GM23338 (cell line): ENCODE measurements at regions not wholly inside any gene's neighbourhood (a gene's known extent, or its start where the extent isn't known, plus 50 kb on each side); places are given as distances from the start of the nearest gene placed in this dataset.

ENCODE experiments used
- ATAC-seq: fragments of 200-7000 bp; cut with Tn5 transposase; 3 replicates; pipeline ENCODE4 v1.9.1; 2020
- DNase-seq: peaks from one replicate; pipeline ENCODE4 v3.0.0-alpha.2; 2015; ENCODE audit warnings: low spot score
- H2AFZ ChIP-seq: fragments of 200-600 bp; sonication (generic); 2 replicates; pipeline ENCODE4 v1.8.0; 2016; ENCODE audit warnings: antibody characterized with exemption, mild to moderate bottlenecking, moderate library complexity
- H3F3A ChIP-seq: fragments of 200-600 bp; sonication (generic); replicated peaks from 2 replicates; pipeline ENCODE4 v1.8.0; 2017; ENCODE audit warnings: antibody characterized with exemption, mixed run types, low read depth
- H3K27ac ChIP-seq: fragments of 200-600 bp; sonication (generic); 2 replicates; pipeline ENCODE4 v1.6.1; 2016; ENCODE audit warnings: low read depth
- H3K27me3 ChIP-seq: fragments of 200-600 bp; sonication (generic); 2 replicates; pipeline ENCODE4 v1.8.0; 2016; ENCODE audit warnings: mild to moderate bottlenecking, mixed run types, moderate library complexity; ENCODE audit not compliant: insufficient read depth
- H3K36me3 ChIP-seq: fragments of 200-600 bp; sonication (generic); 2 replicates; pipeline ENCODE4 v1.8.0; 2016; ENCODE audit warnings: mild to moderate bottlenecking; ENCODE audit not compliant: insufficient read depth
- H3K4me1 ChIP-seq: fragments of 200-600 bp; sonication (generic); 2 replicates; pipeline ENCODE4 v1.8.0; 2016; ENCODE audit warnings: mild to moderate bottlenecking, moderate library complexity; ENCODE audit not compliant: insufficient read depth
- H3K4me2 ChIP-seq: fragments of 200-600 bp; sonication (generic); 2 replicates; pipeline ENCODE4 v1.7.1; 2017; ENCODE audit warnings: mixed run types
- H3K4me3 ChIP-seq: fragments of 200-600 bp; sonication (generic); 2 replicates; pipeline ENCODE4 v1.6.1; 2016; ENCODE audit warnings: mixed run types
- H3K79me2 ChIP-seq: fragments of 200-600 bp; sonication (generic); replicated peaks from 2 replicates; pipeline ENCODE4 v1.8.0; 2017; ENCODE audit warnings: mild to moderate bottlenecking; ENCODE audit not compliant: insufficient read depth
- H3K9me2 ChIP-seq: fragments of 200-600 bp; sonication (generic); 2 replicates; pipeline ENCODE4 v1.8.0; 2017; ENCODE audit not compliant: insufficient read depth
- H4K20me1 ChIP-seq: fragments of 200-600 bp; sonication (generic); replicated peaks from 2 replicates; pipeline ENCODE4 v1.8.0; 2017; ENCODE audit warnings: mild to moderate bottlenecking; ENCODE audit not compliant: insufficient read depth
- H3K27ac Mint-ChIP-seq: 2 replicates; pipeline ENCODE4 v1.8.0; 2020; ENCODE audit warnings: inconsistent platforms, mild to moderate bottlenecking, moderate library complexity, mixed read lengths
- H3K27me3 Mint-ChIP-seq: 3 replicates; pipeline ENCODE4 v1.8.0; 2022; ENCODE audit warnings: low read depth, mild to moderate bottlenecking, moderate library complexity, mixed read lengths, inconsistent platforms; ENCODE audit not compliant: insufficient read depth, poor library complexity
- H3K36me3 Mint-ChIP-seq: 3 replicates; pipeline ENCODE4 v1.8.0; 2021; ENCODE audit warnings: low read depth, mild to moderate bottlenecking, inconsistent platforms, moderate library complexity, mixed read lengths
- H3K4me1 Mint-ChIP-seq: 3 replicates; pipeline ENCODE4 v1.8.0; 2020; ENCODE audit warnings: mild to moderate bottlenecking, inconsistent platforms, mixed read lengths
- H3K4me3 Mint-ChIP-seq: 3 replicates; pipeline ENCODE4 v1.8.0; 2021; ENCODE audit warnings: moderate library complexity, mild to moderate bottlenecking, inconsistent platforms, mixed read lengths
- H3K9me3 Mint-ChIP-seq: 3 replicates; pipeline ENCODE4 v1.8.0; 2020; ENCODE audit warnings: moderate library complexity, mild to moderate bottlenecking, inconsistent platforms, mixed read lengths
- CREB1 ChIP-seq: fragments of 250-450 bp; sonication (Bioruptor Pico); IDR thresholded peaks from 2 replicates; pipeline ENCODE4 v1.5.0; 2020; ENCODE audit warnings: low read depth, mild to moderate bottlenecking, moderate library complexity
- CTCF ChIP-seq, 2 experiments: fragments of 200-600 bp in 1 of 2; sonication (generic) in 1 of 2; conservative IDR thresholded peaks; 2 replicates each; pipeline versions ENCODE4 v1.5.1 to v1.6.1; 2016 to 2017; ENCODE audit warnings: antibody characterized with exemption in 2 of 2, low read depth in 2 of 2, mild to moderate bottlenecking in 2 of 2, moderate library complexity in 1 of 2
- ETS1 ChIP-seq: IDR thresholded peaks from 2 replicates; pipeline ENCODE4 v1.6.1; 2016; ENCODE audit warnings: antibody characterized with exemption
- EZH2 ChIP-seq: fragments of 200-600 bp; sonication (generic); IDR thresholded peaks from one replicate; pipeline ENCODE4 v1.8.0; 2017; ENCODE audit warnings: antibody characterized with exemption, mild to moderate bottlenecking, low read depth; ENCODE audit not compliant: unreplicated experiment
- EZH2phosphoT487 ChIP-seq: fragments of 200-600 bp; sonication (generic); IDR thresholded peaks from one replicate; pipeline ENCODE4 v1.8.1; 2018; ENCODE audit warnings: antibody characterized with exemption; ENCODE audit not compliant: unreplicated experiment
- JUNB ChIP-seq: IDR thresholded peaks from one replicate; pipeline ENCODE4 v1.6.1; 2016; ENCODE audit warnings: antibody characterized with exemption; ENCODE audit not compliant: unreplicated experiment
- NANOG ChIP-seq: IDR thresholded peaks from 2 replicates; pipeline ENCODE4 v1.6.1; 2016; ENCODE audit warnings: antibody characterized with exemption, borderline replicate concordance
- POLR2AphosphoS5 ChIP-seq: IDR thresholded peaks from 2 replicates; pipeline ENCODE4 v1.6.1; 2016; ENCODE audit warnings: antibody characterized with exemption, low read depth
- REST ChIP-seq: IDR thresholded peaks from one replicate; pipeline ENCODE4 v1.6.1; 2018; ENCODE audit warnings: antibody characterized with exemption; ENCODE audit not compliant: unreplicated experiment
- STAT1 ChIP-seq: IDR thresholded peaks from one replicate; pipeline ENCODE4 v1.6.1; 2016; ENCODE audit warnings: antibody characterized with exemption; ENCODE audit not compliant: unreplicated experiment
- ZNF114 ChIP-seq: fragments of 250-450 bp; sonication (Bioruptor Pico); IDR thresholded peaks from 2 replicates; pipeline ENCODE4 v1.5.0; 2020; ENCODE audit warnings: mild to moderate bottlenecking, moderate library complexity
- ZNF331 ChIP-seq: fragments of 250-450 bp; sonication (Bioruptor Pico); IDR thresholded peaks from 2 replicates; pipeline ENCODE4 v1.5.0; 2020; ENCODE audit warnings: low read depth, mild to moderate bottlenecking, moderate library complexity

DNA sequence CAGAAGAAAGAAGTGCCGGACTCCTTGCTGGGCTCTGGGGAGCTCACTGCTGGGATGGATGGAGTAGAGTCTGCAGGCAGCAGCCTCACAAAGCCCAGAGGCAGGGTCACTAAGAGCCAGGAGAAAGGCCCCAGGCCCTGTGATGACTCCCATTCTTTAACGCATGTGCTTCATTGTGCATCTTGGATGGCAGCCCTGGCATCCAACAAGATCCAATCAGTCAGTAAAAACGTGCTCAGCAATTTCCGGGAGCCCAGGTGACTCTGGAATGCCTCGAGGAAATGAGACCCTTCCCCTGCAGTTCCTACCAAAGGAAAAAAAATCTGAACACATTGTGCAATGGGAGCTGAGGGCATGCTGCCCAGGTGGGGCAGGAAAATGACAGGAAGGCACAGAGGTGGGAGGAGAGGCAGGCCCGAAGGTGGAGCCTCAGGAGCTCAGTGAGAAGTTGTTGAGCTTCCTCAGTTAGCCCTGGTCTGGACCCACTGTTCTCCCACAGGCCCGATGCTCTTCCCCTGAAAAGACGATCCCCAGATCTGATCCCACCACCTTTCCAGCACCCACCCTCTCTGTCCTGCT lies 60.7 kb upstream of the TMEM72 start (continued):
- TF ChIP-seq REST (no peak), EZH2 (no peak)

DNA sequence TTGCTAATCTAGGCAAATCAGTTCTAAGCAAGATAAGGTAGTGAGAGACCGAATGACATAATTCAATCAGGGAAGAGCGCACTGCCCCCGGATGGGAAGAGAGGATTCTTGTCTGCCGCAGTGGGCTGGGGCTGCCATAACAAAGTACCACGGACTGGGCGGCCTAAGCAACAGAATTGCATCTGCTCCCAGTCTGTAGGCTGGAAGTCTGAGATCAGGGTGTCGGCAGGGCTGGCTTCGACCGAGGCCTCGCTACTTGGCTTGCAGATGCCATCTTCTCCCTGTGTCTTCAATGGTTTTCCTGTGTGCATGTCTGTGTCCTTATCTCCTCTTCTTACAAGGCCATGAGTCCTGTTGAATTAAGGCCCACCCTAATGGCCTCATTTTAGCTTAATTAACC lies 59.7 kb upstream of the TMEM72 start:
- H3K4me1 Mint-ChIP-seq, result no peaks in the 10 kb centered on the region
- DNase-seq (no peak), ATAC-seq (no peak)
- no peak overlapping the region for H3K27ac ChIP-seq
- no peaks in the 10 kb centered on the region for H3K9me2 ChIP-seq
- no peak overlapping the region for H3K4me2 ChIP-seq
- peaks cover 10% of the 10 kb centered on the region; the same call in 2 of the 3 replicates for H3K9me3 Mint-ChIP-seq
- H2AFZ ChIP-seq, result no peak overlapping the region
- H3K4me1 ChIP-seq, result no peaks in the 10 kb centered on the region
- peaks cover 10% of the 10 kb centered on the region for H3K27me3 Mint-ChIP-seq
- no peaks in the 10 kb centered on the region for H3K79me2 ChIP-seq
- no peaks in the 10 kb centered on the region for H3F3A ChIP-seq
- H3K27me3 ChIP-seq, result no peaks in the 10 kb centered on the region
- peaks cover 5% of the 10 kb centered on the region; the same call in 1 of the 3 replicates for H3K36me3 Mint-ChIP-seq
- H3K36me3 ChIP-seq, result no peaks in the 10 kb centered on the region
- no peak overlapping the region for H3K4me3 ChIP-seq
- no peaks in the 10 kb centered on the region for H4K20me1 ChIP-seq
- no peak overlapping the region for H3K4me3 Mint-ChIP-seq
- no peak overlapping the region for H3K27ac Mint-ChIP-seq
- no peak for TF ChIP-seq EZH2phosphoT487
- no peak for TF ChIP-seq POLR2AphosphoS5
- TF ChIP-seq EZH2, result no peak
- TF ChIP-seq NANOG, result no peak
- TF ChIP-seq CREB1 (CRISPR knock-in tag), result no peak
- TF ChIP-seq ETS1, result no peak
- no peak for TF ChIP-seq ZNF114
- no peak for TF ChIP-seq CTCF (conservative IDR thresholded peaks at IDR 0.05; ENCODE audit: low read depth in 2 of 2)
- TF ChIP-seq REST, result no peak
- no peak for TF ChIP-seq STAT1
- no peak for TF ChIP-seq JUNB
- no peak for TF ChIP-seq ZNF331 (CRISPR knock-in tag)
